ENCODE measurements at regions not wholly inside any gene's neighbourhood (a gene's known extent, or its start where the extent isn't known, plus 50 kb on each side); places are given as distances from the start of the nearest gene placed in this dataset.
A peak's percentile ranks its signal among the peaks of the same experiment; 100 is the strongest.

- Histone ChIP-seq H3K4me3 (no peak overlapping the region), H3K4me1 (ENCODE audit: low read depth) (peaks cover 15% of the 10 kb centered on the region), H3K27ac (no peak overlapping the region), H3K27me3 (no peaks in the 10 kb centered on the region), H3K36me3 (no peaks in the 10 kb centered on the region), H3K9me3 (ENCODE audit: low read depth) (no peaks in the 10 kb centered on the region)
- DNase-seq (ENCODE audit: low read depth in 1 of 2, low spot score in 1 of 2), result peak in 1 of 2 donors; percentile 76
- TF ChIP-seq CTCF (IDR thresholded peaks at IDR 0.05; ENCODE audit: low read depth, low read length), result no peak
These were observed 129.3 kb upstream of the SLC44A1 start for GRCh38 chr9:105114964-105115728.

- no peak for TF ChIP-seq CTCF (IDR thresholded peaks at IDR 0.05; ENCODE audit: low read depth, low read length)
- H3K4me3 ChIP-seq, result no peak overlapping the region
- no peaks in the 10 kb centered on the region for H3K36me3 ChIP-seq
- H3K9me3 ChIP-seq (ENCODE audit: low read depth), result no peaks in the 10 kb centered on the region
- peaks cover 15% of the 10 kb centered on the region for H3K4me1 ChIP-seq (ENCODE audit: low read depth)
- DNase-seq (ENCODE audit: low read depth in 1 of 2, low spot score in 1 of 2), result peak in 1 of 2 donors; percentile 40
- no peaks in the 10 kb centered on the region for H3K27me3 ChIP-seq
- H3K27ac ChIP-seq, result peak overlapping the region; percentile 77
These were observed 128.2 kb upstream of the SLC44A1 start for GRCh38 chr9:105116052-105116868.

GRCh38 chr9:105117234-105117633 is 127.2 kb upstream of the SLC44A1 start:
- TF ChIP-seq CTCF (IDR thresholded peaks at IDR 0.05; ENCODE audit: low read depth, low read length), result no peak
- H3K9me3 ChIP-seq (ENCODE audit: low read depth), result no peaks in the 10 kb centered on the region
- DNase-seq (ENCODE audit: low read depth in 1 of 2, low spot score in 1 of 2), result no peak
- no peaks in the 10 kb centered on the region for H3K27me3 ChIP-seq
- H3K27ac ChIP-seq, result no peak overlapping the region
- H3K4me1 ChIP-seq (ENCODE audit: low read depth), result peaks cover 15% of the 10 kb centered on the region
- H3K36me3 ChIP-seq, result no peaks in the 10 kb centered on the region
- H3K4me3 ChIP-seq, result no peak overlapping the region

- H3K27me3 ChIP-seq, result no peaks in the 10 kb centered on the region
- no peaks in the 10 kb centered on the region for H3K36me3 ChIP-seq
- H3K9me3 ChIP-seq (ENCODE audit: low read depth), result no peaks in the 10 kb centered on the region
- no peak for TF ChIP-seq CTCF (IDR thresholded peaks at IDR 0.05; ENCODE audit: low read depth, low read length)
- H3K27ac ChIP-seq, result no peak overlapping the region
- DNase-seq (ENCODE audit: low read depth in 1 of 2, low spot score in 1 of 2), result no peak
- no peak overlapping the region for H3K4me3 ChIP-seq
- H3K4me1 ChIP-seq (ENCODE audit: low read depth), result peaks cover 15% of the 10 kb centered on the region
These were observed 125.8 kb upstream of the SLC44A1 start for GRCh38 chr9:105118636-105119035.

DNA sequence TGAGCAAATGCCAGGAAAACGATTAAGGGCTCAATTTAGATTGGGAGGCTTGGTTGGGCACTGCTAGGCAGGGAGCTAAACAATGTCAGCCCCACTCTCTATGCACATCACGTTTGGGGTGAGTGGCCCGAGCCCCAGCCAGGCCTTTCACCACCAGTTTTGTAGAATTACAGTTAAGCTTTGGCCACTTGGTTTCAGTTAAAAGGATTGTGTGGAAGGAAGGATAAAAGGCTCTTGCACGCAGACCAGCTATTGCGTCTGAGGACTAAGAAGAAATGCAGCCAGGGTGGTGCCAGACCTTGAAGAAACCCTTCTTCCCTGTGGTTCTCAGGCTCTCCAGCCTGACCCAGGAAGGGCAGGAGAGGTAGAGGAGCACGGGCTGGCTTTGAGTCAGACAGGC is 125.3 kb upstream of the SLC44A1 start:
- no peak overlapping the region for H3K4me3 ChIP-seq
- H3K27ac ChIP-seq, result no peak overlapping the region
- no peaks in the 10 kb centered on the region for H3K27me3 ChIP-seq
- H3K36me3 ChIP-seq, result no peaks in the 10 kb centered on the region
- H3K9me3 ChIP-seq (ENCODE audit: low read depth), result no peaks in the 10 kb centered on the region
- no peak for TF ChIP-seq CTCF (IDR thresholded peaks at IDR 0.05; ENCODE audit: low read depth, low read length)
- no peak for DNase-seq (ENCODE audit: low read depth in 1 of 2, low spot score in 1 of 2)
- peaks cover 15% of the 10 kb centered on the region for H3K4me1 ChIP-seq (ENCODE audit: low read depth)
